ENCODE measurements at regions not wholly inside any gene's neighbourhood (a gene's known extent, or its start where the extent isn't known, plus 50 kb on each side); places are given as distances from the start of the nearest gene placed in this dataset.
A peak's percentile ranks its signal among the peaks of the same experiment; 100 is the strongest.

DNA sequence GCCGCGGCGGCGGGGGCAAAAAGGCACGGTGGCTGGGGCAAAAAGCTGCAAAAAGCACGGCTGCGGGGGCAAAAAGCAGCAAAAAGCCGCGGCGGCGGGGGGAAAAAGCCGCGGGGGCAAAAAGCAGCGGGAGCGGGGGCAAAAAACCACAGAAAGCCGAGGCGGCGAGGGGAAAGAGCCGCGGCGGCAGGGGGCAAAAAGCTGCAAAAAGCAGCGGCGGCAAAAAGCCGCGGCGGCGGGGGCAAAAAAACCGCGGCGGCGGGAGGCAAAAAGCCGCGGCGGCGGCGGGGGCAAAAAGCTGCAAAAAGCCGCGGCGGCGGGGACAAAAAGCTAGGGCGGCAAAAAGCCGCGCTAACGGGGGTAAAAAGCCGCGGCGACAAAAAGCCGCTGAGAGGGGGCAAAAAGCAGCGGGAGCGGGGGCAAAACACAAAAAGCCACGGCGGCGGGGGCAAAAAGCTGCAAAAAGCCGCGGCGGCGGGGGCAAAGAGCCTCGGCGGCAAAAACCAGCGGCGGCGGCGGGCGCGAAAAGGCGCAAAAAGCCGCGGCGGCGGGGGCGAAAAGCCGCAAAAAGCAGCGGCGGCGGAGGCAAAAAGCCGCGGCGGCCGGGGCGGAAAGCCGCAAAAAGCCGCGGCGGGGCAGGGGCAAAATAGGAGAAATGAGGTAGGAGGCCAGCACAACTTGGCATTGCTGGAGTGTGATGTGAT lies 123.4 kb downstream of the ANKRD30BL start:
- TF ChIP-seq, protein P1, sequence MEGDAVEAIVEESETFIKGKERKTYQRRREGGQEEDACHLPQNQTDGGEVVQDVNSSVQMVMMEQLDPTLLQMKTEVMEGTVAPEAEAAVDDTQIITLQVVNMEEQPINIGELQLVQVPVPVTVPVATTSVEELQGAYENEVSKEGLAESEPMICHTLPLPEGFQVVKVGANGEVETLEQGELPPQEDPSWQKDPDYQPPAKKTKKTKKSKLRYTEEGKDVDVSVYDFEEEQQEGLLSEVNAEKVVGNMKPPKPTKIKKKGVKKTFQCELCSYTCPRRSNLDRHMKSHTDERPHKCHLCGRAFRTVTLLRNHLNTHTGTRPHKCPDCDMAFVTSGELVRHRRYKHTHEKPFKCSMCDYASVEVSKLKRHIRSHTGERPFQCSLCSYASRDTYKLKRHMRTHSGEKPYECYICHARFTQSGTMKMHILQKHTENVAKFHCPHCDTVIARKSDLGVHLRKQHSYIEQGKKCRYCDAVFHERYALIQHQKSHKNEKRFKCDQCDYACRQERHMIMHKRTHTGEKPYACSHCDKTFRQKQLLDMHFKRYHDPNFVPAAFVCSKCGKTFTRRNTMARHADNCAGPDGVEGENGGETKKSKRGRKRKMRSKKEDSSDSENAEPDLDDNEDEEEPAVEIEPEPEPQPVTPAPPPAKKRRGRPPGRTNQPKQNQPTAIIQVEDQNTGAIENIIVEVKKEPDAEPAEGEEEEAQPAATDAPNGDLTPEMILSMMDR (conservative IDR thresholded peaks at IDR 0.05 in 1 of 2, IDR thresholded peaks at IDR 0.05 in 1 of 2; ENCODE audit: extremely low read depth in 1 of 2, insufficient read depth in 1 of 2, low read depth in 1 of 2, low read length in 2 of 2) = no peak
- TF ChIP-seq EZH2 (IDR thresholded peaks at IDR 0.05; ENCODE audit: borderline replicate concordance, low read length) = peak; percentile 87
